HG03097 (cell line): ENCODE measurements at regions not wholly inside any gene's neighbourhood (a gene's known extent, or its start where the extent isn't known, plus 50 kb on each side); places are given as distances from the start of the nearest gene placed in this dataset.
"Not testable (repeated sequence)": the region's sequence is repeated elsewhere in the genome, so short reads cannot be mapped to it uniquely, and the experiment has no call there.

ENCODE experiments used
- ATAC-seq: cut with Tn5 transposase; IDR thresholded peaks from one replicate; pipeline ENCODE4 v1.9.1; 2021; ENCODE audit not compliant: unreplicated experiment, low FRiP score

- ATAC-seq = not testable (repeated sequence)
These were observed 64.0 kb upstream of the PLEKHM1 start for GRCh38 chr17:45554479-45554878.

GRCh38 chr17:45558821-45559220 is 68.3 kb upstream of the PLEKHM1 start:
- ATAC-seq = not testable (repeated sequence)

- ATAC-seq = not testable (repeated sequence)
These were observed 72.3 kb upstream of the PLEKHM1 start for GRCh38 chr17:45562868-45563267.

GRCh38 chr17:45563283-45563682 is 72.8 kb upstream of the PLEKHM1 start:
- not testable (repeated sequence) for ATAC-seq

GRCh38 chr17:45568275-45568674 is 77.8 kb upstream of the PLEKHM1 start:
- not testable (repeated sequence) for ATAC-seq

GRCh38 chr17:45573326-45573725 is 82.8 kb upstream of the PLEKHM1 start:
- ATAC-seq = not testable (repeated sequence)

- no peak for ATAC-seq
These were observed 83.6 kb upstream of the PLEKHM1 start for GRCh38 chr17:45573924-45574770.

- ATAC-seq = no peak
These were observed 84.8 kb upstream of the PLEKHM1 start for GRCh38 chr17:45575126-45575885.

- not testable (repeated sequence) for ATAC-seq
These were observed 86.2 kb upstream of the PLEKHM1 start for GRCh38 chr17:45576527-45577307.

GRCh38 chr17:45577571-45578279 is 87.2 kb upstream of the PLEKHM1 start:
- ATAC-seq = no peak

GRCh38 chr17:45578516-45579455 is 88.3 kb upstream of the PLEKHM1 start:
- ATAC-seq = no peak

- no peak for ATAC-seq
These were observed 89.3 kb upstream of the PLEKHM1 start for GRCh38 chr17:45579529-45580495.

GRCh38 chr17:45580924-45581323 is 90.4 kb upstream of the PLEKHM1 start:
- ATAC-seq = no peak

GRCh38 chr17:45581860-45582259 is 91.3 kb upstream of the PLEKHM1 start:
- ATAC-seq = no peak

- peak; percentile 60 for ATAC-seq
These were observed 93.8 kb upstream of the PLEKHM1 start for GRCh38 chr17:45584092-45585036.

GRCh38 chr17:45585037-45585733 is 94.7 kb upstream of the PLEKHM1 start:
- ATAC-seq = peak; percentile 63
